GM21723 (cell line): ENCODE measurements at regions not wholly inside any gene's neighbourhood (a gene's known extent, or its start where the extent isn't known, plus 50 kb on each side); places are given as distances from the start of the nearest gene placed in this dataset.
A peak's percentile ranks its signal among the peaks of the same experiment; 100 is the strongest.
"Not testable (repeated sequence)": the region's sequence is repeated elsewhere in the genome, so short reads cannot be mapped to it uniquely, and the experiment has no call there.

Experiments
- ATAC-seq: cut with Tn5 transposase; IDR thresholded peaks from one replicate; pipeline ENCODE4 v1.9.1; 2021; ENCODE audit warnings: mild to moderate bottlenecking, moderate library complexity; ENCODE audit not compliant: unreplicated experiment

DNA sequence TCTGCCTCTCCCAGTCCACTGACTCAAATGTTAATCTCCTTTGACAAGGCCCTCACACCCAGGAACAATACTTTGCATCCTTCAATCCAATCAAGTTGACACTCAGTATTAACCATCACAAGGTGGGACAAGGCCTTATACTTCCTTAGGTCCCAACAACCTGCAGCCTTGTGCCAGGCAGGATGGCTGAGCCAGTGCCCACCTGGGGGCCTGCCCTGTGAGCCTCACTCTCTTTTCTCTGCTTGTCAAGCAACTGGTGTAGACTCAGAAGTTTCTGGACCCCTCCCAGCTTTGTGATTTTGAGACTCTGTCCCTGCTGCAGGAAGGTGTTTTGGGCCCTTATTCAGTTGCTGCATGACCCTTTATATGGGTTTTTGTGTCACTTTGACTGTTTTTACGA, 310.0 kb upstream of the C1orf174 start:
- ATAC-seq: no peak

DNA sequence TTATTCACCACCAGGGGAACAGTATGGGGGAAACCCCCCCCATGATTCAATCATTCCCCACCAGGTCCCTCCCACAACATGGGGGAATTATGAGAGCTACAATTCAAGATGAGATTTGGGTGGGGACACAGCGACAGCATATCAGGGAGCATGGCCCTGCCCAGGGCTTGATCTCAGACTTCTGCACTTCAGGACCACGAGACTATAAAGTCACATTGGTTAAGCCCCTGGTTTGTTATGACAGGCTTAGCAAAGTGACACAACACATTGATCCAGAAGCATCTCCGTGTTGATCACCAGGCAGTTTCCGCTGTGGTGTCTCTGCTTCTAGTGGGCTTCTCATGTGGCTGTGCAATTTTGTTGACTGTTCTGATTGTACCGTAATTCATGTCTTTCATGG, 312.7 kb upstream of the C1orf174 start:
- ATAC-seq: no peak

DNA sequence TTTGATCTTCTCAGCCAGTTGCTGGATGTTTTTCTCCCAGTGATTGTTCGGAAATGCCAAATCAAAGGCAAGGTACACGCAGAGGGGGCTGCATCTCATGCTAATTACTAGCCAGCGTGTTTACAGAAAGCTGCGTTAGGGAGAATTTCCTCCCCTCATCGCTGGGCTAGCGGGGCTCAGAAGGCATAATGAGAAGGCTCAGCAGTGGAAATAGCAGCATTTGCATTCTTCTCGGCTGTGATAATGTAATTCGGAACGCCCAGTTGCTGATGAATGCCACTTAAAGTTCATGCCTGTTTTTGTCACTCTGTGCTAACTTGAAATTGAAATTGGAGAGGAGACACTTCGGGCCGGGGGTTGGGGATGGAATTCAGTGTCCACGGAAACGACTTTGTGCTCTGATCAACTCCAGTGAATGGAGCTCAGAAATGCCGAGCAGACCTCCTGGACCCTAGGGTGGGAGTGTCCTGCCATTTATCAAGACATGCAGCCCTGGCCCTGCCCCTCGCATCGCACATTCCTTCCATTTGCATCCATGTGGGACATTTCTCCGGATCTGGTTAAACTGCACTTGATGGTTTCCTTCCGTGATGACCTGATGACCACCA, 313.4 kb upstream of the C1orf174 start:
- ATAC-seq: no peak

DNA sequence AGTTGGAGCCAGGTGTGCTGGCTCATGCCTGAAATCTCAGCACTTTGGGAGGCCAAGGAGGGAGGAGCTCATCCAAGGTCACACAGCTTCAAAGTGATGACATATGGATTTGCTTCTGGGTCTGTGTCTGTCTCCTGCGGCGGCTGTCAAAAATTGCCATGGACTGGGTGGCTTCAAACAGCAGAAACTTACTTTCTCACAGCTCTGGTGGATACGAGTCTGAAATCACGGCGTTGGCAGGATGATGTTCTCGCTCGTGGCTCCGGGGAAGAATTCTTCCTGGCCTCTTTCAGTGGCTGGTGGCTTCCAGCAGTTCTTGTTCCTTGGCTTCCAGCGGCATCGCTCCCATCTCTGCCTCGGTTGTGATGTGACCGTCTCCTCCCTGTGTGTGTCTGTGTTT, 314.8 kb upstream of the C1orf174 start:
- ATAC-seq: no peak

DNA sequence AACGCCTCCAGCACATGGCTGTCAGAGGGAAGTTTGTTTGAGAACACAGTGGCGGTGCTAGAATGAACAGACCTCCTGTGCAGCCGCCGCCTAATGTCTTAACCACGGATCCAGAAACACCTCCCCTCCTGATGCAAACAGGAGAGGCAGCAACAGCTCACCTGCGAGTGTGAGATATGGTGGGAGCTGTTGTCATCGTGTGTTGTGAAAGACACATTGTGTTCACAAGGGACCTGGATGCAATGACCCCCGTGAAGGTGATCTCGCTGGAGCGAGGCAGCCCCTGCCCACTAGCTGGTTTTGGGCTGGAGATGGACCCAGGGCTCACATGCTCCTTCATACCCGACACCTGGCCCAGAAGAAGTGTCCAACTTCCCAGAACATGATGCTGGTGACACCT, 315.3 kb upstream of the C1orf174 start:
- no peak for ATAC-seq

DNA sequence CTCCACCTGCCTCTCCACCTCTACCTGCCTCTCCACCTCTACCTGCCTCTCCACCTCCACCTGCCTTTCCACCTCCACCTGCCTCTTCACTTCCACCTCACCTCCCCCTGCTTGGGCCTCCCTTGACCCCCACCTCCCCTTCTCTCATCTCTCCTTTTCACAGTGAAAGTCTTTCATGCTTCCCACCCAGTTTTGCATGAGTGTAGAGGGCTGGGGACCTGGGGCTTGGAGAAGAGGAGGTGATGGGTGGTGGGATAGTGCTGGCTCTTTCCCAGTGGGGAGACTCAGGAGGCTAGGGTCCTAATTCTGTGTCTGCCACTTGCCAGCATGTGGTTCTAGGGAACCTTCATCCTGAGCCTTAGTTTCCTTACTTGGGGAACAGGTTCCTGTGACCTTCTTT, 316.2 kb upstream of the C1orf174 start:
- no peak for ATAC-seq

DNA sequence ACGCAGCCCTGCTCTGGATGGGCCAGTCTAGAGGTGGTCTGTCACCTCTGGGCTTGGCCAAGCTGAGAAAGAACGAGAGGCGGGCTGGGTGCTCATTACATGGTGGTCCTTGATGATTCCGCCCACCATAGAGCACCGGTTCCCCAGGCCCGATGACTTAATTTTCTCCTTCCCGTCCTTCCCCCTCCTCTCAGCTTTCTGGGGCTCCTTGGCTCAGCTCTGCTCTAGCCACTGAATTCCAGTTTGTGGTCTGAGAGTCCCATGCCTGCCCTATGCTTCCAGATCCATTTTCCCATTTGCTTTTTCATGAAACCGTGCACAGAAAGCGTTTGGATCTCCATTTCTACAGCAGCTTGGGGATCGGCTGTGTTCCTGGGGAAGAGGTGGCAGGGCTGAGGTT, 318.5 kb upstream of the C1orf174 start:
- no peak for ATAC-seq

DNA sequence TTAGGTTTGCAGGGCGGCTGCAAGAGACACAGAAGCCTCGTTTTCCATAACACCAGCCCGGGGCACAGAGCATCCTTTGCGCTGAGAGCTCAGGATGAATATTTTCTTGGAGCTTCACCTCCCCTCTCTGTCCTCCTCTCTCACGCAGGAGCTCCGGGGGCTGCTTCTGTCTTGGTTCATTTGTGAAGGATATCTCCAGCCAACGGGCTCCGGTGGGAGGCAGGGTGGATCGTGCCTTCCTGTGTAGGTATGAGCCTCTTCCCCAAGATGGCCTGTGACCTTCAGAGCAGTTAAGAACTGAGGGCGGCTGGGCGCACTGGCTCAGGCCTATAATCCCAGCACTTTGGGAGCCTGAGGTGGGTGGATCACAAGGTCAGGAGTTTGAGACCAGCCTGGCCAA, 319.0 kb upstream of the C1orf174 start:
- ATAC-seq: no peak

DNA sequence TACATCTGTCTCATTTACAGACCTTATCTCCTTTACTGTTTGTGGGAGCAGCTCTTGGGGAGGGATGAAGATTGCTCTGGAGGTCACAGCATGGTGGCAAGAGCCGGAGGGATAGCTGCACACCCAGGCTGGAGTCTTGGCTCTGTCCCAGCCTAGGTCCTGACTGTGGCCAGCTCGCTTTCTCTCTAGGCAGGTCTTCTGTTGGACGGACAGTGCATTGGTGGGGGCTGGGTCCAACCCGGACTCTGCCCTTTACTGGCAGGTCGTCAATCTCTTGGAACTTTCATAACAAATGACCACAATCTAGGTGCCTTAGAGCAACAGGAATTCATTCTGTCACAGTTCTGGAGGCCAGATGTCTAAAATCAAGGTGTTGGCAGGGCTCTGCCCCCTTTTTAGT, 319.8 kb upstream of the C1orf174 start:
- ATAC-seq: no peak

DNA sequence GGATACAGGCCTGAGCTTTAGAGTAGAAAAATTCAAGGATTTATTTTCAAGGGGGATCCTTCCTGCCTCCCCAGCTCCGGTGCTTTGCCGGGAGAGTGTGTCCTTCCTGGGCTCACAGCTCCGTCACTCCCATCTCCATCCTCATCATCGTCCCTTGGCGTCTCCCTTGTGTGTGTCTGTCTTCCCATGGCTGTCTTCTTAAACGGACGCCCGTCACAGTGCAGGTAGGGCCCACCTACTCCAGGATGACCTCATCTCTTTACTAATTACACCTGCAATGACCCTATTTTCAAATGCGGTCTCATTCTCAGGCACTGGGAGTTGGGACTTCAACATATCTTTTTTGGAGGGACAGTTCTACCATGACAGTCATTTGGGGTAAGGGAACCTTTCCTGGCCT, 320.3 kb upstream of the C1orf174 start:
- no peak for ATAC-seq

DNA sequence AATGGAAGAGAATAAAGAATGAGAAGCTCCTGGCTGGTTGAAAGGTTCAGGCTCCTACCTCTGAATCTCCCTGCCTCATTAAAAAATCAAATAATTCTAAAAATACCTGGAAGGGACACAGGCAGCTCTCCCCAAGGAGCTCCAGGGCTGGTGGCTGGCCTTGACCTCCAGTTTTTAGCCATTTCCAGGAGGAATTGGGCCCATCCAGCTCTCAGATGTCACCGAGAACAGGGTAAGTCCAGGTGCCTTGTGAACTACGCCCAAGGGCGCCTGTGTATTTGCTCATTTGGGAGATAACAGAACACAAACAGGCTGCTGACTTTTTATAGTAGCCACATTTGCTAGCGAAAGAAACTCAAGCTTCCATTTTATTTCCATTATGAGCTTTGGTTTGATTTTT, 321.0 kb upstream of the C1orf174 start:
- no peak for ATAC-seq

DNA sequence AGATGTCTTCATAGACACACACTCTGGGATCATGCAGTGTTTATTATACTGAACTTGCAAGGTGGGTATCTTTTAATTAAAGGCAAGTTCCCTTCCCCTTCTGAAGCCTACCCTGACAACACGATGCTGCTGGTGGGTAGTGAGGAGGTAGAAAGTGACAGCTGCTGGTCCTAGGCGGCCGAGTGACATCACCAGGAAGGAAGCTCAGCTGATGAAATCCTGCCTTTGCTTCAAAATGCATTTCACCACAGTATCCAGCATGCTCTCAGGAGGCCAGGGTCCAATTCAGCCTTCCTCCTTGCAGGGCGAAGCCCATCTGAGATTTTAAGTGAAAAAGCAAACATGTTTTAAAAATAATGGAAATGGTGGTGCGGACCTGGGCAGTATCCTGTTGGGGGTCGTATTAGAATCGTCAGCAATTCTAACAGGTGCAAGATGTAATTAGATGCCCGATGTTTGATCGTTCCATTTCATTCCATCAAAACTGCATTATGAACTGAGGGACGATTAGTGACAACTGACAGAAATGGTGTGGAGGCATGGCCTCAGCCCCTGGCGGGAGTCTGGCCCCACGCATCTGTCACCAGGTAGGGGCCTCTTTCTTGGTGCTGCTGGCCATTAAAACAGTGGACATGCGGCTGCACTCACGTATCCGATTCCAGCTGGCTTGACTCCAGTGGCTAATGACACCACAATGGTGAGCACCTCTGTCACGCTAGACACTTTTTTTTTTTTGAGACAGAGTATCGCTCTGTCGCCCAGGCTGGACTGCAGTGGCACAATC, 324.8 kb upstream of the C1orf174 start:
- no peak for ATAC-seq

DNA sequence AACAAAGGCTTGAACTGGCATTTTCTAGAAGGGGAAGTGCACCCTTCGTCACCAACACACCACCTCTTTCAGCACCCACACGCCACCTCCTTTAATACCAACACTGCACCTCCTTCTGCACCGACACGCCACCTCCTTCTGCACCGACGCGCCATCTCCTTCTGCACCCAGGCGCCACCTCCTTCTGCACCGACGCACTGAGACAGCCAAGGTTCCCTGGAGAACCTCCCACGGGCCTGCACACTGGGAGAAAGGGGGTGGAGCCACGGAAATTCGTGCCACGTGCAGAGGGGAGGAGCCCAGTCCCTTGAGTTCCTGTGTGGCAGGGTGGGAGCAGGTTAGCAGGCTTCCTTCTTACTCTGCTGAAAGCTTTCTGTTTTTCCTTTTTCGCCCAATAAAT, 327.9 kb upstream of the C1orf174 start:
- ATAC-seq: no peak

DNA sequence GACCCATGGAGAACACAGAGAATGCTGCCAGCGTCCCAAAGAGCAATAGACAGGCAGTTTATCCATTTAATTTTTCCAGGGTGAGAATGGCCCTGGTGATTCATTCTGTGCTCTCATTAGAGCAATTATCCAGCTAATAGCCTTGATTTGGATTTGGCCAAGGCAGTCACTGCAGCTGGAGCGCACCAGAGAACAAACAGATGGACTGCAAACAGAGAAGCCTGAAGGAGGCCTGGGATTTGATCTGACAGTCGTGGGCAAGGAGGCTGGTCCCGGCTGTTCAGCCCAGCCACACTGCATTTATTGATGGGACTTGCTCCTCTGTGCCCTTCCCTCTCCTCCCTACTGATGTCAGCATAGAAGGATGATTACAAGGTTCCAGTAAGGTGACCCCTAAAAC, 353.9 kb upstream of the C1orf174 start:
- ATAC-seq: no peak

DNA sequence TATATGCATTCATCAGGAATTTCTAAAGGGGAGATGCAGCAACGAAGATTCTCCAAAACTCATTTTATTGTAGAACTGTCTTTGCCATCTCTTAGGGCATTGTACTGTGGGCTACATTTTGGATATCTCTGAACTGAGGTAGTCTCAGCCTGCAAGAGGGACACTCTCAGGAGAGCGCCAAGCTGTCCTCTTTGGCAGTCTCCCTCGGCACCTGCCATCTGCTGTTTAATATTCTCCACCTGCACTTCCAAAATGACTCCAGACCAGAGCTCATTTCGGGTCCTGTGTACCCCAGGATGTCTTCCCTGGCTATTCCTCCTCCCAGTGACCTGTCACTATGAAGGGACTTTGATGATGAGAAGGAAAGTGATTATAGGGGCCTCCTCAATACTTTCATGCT, 356.3 kb upstream of the C1orf174 start:
- no peak for ATAC-seq

DNA sequence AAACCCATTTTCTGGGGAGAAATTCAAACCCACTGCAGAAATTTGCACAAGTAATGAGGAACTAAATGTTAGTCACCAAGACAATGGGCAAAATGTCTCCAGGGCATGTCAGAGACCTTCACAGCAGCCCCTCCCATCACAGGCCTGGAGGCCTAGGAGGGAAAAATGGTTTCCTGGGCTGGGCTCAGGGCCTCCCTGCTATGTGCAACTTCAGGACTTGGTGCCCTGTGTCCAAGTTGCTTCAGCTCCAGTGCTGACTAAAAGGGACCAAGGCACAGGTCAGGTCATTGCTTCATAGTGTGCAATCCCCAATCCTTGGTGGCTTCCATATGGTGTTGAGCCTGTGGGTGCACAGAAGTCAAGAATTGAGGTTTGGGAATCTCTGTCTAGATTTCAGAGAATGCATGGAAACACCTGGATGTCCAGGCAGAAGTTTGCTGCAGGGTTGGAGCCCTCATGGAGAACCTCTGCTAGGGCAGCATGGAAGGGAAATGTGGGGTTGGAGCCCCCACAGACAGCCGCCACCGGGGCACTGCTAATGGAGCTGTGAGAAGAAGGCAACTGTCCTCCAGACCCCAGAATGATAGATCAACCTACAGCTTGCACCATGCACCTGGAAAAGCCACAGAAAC, 358.2 kb upstream of the C1orf174 start:
- ATAC-seq: not testable (repeated sequence)

DNA sequence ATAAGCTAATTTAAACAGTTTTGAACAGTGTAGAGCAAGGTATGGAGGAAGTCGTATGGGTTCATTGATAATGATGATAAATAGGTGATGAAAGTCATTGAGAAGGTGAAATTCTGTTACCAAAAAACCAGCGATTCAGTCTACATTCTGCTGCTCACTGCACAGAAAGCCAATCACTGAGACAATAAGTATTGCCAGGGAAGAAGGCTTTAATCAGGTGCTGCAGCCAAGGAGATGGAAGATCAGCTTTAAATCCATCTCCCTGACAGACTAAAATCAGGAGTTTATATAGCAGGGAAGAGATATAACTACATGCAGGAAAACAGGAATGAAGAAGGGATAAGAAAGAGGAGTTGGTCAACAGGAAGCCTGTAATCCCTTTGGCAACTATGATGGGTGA, 361.3 kb upstream of the C1orf174 start:
- no peak for ATAC-seq

DNA sequence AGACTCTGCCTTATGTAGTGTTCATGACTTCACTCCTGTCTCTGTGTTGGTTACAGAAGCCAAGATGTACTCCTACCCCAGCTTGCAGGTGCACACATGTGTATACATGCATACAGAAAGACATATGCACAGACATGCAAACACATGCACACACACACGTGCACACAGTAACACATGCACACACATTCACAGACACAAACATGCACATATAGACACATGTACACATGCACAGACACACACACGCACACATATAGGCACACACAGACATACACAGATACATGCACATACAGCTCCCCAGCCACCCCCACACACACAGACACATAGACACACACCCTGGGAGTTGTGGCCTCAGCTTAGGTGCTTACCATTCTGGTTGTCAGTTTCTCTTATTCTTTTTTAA, 362.6 kb upstream of the C1orf174 start:
- ATAC-seq: no peak

DNA sequence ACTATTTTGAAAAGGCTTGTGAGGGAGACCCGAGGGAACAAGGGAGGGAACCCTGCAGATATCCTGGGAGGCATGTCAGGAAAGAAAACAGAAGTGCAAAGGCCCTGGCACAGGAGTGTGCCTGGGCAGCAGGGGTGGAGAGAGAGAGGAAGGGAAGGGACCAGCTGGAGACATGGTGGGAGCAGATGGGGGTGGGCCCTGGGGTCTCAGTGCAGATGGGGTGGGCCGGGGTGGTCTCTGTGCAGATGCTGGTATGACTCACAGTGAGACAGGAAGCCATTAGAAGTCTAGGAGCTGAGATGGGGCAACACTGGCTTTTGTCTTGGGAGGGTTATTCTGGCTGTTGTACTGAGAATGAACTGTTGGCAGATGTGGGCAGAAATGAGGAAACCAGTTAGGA, 363.6 kb upstream of the C1orf174 start:
- ATAC-seq: no peak

DNA sequence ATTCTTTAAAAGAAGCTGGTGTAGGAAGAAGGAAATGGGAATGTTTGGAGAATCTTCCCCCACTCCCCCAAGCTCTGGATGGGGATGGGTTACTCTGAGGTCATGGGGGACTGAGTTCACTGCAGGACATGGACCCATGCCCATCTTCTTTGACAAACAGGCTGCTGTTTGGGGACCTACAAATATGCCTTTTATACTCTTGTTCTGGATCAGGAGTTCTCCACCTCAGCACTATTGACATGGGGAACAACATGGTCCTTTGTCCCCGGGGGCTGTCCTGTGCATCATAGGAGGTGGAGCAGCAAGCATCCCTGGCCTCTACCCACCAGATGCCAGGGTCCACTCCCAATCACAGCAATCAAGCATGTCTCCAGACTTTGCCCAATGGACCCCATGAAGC, 365.8 kb upstream of the C1orf174 start:
- ATAC-seq: no peak

DNA sequence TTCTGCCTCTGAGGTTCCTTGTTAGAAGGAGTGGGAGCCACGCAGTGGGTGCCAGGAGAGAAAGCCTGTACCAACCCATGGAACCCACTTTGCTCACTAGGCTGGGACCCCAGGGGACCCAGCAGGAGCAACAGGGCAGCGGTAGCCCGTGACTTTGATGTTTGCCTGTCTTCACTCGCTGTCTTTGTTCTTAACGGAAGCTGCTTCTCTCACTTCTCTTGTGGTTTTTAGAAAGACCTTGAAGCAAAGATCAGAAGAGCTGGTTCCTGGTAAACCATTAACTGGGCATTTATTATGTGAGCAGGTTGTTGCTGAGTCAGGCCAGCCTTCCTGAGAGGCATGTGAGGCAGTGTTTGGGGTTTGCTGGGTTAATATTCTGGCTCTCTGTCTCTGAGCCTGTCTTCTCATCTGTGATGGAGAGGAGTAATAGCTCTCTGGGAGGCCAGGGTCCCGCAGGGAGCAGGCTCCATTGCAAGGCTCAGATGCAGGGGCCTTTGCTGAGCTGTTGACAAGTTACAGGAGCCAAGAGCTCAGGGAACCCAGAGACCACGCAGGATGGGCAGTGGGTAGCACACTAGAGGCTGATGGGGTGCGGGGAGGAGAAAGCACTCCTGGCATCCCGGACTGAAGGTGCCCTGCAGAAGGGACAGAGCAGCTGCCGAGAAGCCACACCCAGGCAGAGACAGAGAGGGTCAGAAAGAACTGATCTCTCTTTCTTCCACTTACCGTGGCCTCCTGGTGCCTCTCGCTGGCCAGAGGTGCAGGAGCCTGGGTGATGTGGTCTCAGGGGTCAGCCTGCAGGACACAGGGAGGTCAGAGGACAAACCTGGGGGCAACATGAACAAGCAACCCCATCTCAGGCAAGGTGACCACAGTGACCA, 367.5 kb upstream of the C1orf174 start:
- peak; percentile 84 for ATAC-seq
